ENCODE measurements at regions not wholly inside any gene's neighbourhood (a gene's known extent, or its start where the extent isn't known, plus 50 kb on each side); places are given as distances from the start of the nearest gene placed in this dataset.

DNA sequence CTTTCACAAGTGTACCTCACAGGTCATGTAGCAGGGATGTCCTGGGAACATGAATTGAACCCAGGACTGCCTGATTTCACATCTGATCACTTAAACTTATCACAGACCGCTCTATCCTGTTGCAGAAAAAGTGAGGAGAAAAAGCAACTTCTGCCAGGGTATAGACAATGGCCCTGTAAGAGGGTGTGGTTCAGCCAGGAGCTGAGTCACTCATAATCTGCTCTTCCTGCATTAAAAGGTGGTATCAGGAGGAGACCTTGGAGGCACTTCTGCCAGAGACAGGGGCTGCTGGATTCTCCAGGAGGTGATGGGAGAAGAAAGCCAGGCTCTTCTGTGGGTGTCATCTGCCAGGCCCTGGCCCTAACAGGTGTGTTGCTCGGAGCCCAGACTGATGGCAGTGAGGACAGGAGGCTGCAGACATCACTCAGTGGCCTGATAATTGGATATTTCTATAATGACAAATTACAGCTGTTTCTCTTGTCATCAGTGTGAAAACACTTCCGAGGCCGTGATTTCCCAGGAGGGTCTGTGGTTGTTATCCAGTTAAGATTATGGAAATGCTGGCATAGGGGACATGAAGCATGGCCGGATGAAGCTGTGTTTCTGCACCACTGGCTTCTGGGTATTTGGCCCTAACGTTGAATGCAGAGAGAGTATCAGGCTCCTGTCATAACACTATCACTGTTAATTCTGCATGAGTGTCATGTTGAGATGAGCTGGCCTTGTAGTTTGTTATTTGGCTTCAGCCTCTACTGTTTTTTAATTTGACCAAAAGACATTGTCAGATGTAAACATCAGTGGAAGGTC lies 125.1 kb upstream of the ZBED5 start:
- H3K36me3 Mint-ChIP-seq: no peaks in the 10 kb centered on the region
- Histone ChIP-seq H3K9me3 (ENCODE audit: control insufficient read depth in 1 of 2, low read length in 2 of 2) (no peaks in the 10 kb centered on the region), H3K4me3 (ENCODE audit: low read length in 2 of 2) (no peak overlapping the region), H3K4me1 (ENCODE audit: insufficient read depth, low read length) (no peaks in the 10 kb centered on the region), H3K36me3 (ENCODE audit: insufficient read depth, low read length) (no peaks in the 10 kb centered on the region), H3K27ac (ENCODE audit: low read depth, low read length) (no peak overlapping the region), H3K27me3 (ENCODE audit: insufficient read depth, low read length) (no peaks in the 10 kb centered on the region)
- H3K9me3 Mint-ChIP-seq: peaks cover 0 to 2% (median 0%) of the 10 kb centered on the region in 8 donors
- H3K27me3 Mint-ChIP-seq: peaks cover 4 to 15% of the 10 kb centered on the region in 2 donors
- intact Hi-C loops (cut with micrococcal nuclease): no loop called here
- H3K4me3 Mint-ChIP-seq: no peak overlapping the region
- H3K4me1 Mint-ChIP-seq: no peaks in the 10 kb centered on the region
- POLR2A ChIA-PET (ENCODE audit: partially characterized antibody): interaction anchor here (0.6 kb wide), 1 partner anchor 9 kb away, joined by 3 read pairs; no protein-coding TSS in a partner anchor
- CTCF ChIA-PET (ENCODE audit: partially characterized antibody): interaction anchor here (1.3 kb wide), 1 partner anchor 49 kb away, joined by 3 read pairs; no protein-coding TSS in a partner anchor
- DNase-seq: no peak
- no peak overlapping the region for H3K27ac Mint-ChIP-seq

DNA sequence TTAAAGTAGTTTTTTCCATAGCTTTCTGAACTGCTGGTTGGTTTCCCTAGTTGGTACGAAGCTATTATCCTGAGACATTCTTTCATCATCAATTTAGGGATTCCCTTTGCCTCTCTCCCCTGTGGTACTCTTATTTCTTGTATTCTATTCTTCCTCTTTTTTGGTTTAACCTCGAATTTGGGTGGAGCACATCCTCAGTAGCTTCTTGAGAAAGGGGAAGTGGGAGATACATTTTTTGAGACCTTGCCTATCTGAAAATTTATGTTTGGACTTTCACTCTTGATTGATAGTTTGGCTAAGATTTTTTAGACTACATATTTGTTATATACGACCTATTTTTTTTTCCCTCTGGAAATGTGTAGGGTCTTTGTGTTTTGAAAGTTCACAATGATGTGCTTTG lies 121.7 kb upstream of the ZBED5 start:
- Histone ChIP-seq H3K27ac (ENCODE audit: low read depth, low read length) (no peak overlapping the region), H3K4me3 (ENCODE audit: low read length in 2 of 2) (no peak overlapping the region), H3K36me3 (ENCODE audit: insufficient read depth, low read length) (no peaks in the 10 kb centered on the region), H3K27me3 (ENCODE audit: insufficient read depth, low read length) (no peaks in the 10 kb centered on the region), H3K9me3 (ENCODE audit: control insufficient read depth in 1 of 2, low read length in 2 of 2) (no peaks in the 10 kb centered on the region), H3K4me1 (ENCODE audit: insufficient read depth, low read length) (no peaks in the 10 kb centered on the region)
- CTCF ChIA-PET (ENCODE audit: partially characterized antibody): interaction anchor here (0.7 kb wide), 1 partner anchor 50 kb away, joined by 3 read pairs; no protein-coding TSS in a partner anchor
- no peak overlapping the region for H3K27ac Mint-ChIP-seq
- no peak for DNase-seq
- H3K27me3 Mint-ChIP-seq: peaks cover 6 to 10% of the 10 kb centered on the region in 2 donors
- intact Hi-C loops (cut with micrococcal nuclease): no loop called here
- H3K4me1 Mint-ChIP-seq: no peaks in the 10 kb centered on the region
- POLR2A ChIA-PET (ENCODE audit: partially characterized antibody): no interaction called here
- H3K9me3 Mint-ChIP-seq: peaks cover 0 to 5% (median 0%) of the 10 kb centered on the region in 8 donors
- no peak overlapping the region for H3K4me3 Mint-ChIP-seq
- no peaks in the 10 kb centered on the region for H3K36me3 Mint-ChIP-seq

DNA sequence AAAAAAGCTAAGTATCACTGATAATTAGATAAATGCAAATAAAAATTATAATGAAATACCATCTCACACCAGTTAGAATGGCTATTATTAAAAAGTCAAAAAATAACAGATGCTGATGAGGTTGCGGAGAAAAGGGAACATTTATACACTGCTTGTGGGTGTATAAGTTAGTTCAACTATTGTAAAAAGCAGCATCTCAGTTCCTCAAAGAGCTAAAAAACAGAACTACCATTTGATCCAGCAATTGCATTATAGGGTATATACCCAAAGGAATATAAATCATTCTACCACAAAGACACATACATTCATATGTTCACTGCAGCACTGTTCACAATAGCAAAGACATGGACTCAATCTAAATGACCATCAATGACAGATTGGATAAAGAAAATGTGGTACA lies 120.3 kb upstream of the ZBED5 start:
- H3K4me3 Mint-ChIP-seq: no peak overlapping the region
- H3K9me3 Mint-ChIP-seq: peaks cover 0 to 5% (median 0%) of the 10 kb centered on the region in 8 donors
- no peaks in the 10 kb centered on the region for H3K27me3 ChIP-seq (ENCODE audit: insufficient read depth, low read length)
- POLR2A ChIA-PET (ENCODE audit: partially characterized antibody): no interaction called here
- peaks cover 6 to 8% of the 10 kb centered on the region in 2 donors for H3K27me3 Mint-ChIP-seq
- H3K36me3 ChIP-seq (ENCODE audit: insufficient read depth, low read length): no peaks in the 10 kb centered on the region
- no peak overlapping the region for H3K4me3 ChIP-seq (ENCODE audit: low read length in 2 of 2)
- CTCF ChIA-PET (ENCODE audit: partially characterized antibody): interaction anchor here (1.1 kb wide), 1 partner anchor 50 kb away, joined by 3 read pairs; no protein-coding TSS in a partner anchor
- H3K36me3 Mint-ChIP-seq: no peaks in the 10 kb centered on the region
- H3K27ac Mint-ChIP-seq: no peak overlapping the region
- intact Hi-C loops (cut with micrococcal nuclease): no loop called here
- no peaks in the 10 kb centered on the region for H3K4me1 ChIP-seq (ENCODE audit: insufficient read depth, low read length)
- H3K9me3 ChIP-seq (ENCODE audit: control insufficient read depth in 1 of 2, low read length in 2 of 2): no peaks in the 10 kb centered on the region
- no peaks in the 10 kb centered on the region for H3K4me1 Mint-ChIP-seq
- no peak for DNase-seq
- H3K27ac ChIP-seq (ENCODE audit: low read depth, low read length): no peak overlapping the region

DNA sequence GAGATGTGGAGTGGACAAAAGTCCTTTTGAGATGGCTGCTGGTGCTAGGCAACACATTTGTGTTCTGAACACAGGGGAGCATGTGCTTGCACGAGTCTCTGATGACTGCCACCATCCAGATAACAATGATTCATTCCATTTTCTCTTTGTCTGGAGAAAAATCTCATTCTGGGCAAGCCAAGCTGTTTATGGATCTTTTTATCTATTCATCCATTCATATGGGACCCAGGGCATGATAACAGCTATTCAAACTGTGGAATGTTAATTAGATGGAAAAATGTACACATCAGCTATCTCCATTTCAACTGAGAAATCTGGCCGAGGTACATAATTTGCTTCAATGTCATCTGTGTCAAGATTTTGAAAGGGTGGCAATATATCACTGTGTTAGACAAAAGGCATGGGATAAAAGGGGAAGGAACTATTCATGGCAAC lies 117.5 kb upstream of the ZBED5 start:
- Mint-ChIP-seq H3K27me3 (peaks cover 0 to 3% of the 10 kb centered on the region in 2 donors), H3K4me1 (no peaks in the 10 kb centered on the region), H3K4me3 (no peak overlapping the region), H3K27ac (no peak overlapping the region), H3K36me3 (no peaks in the 10 kb centered on the region), H3K9me3 (peaks cover 0 to 3% (median 0%) of the 10 kb centered on the region in 8 donors)
- H3K27ac ChIP-seq (ENCODE audit: low read depth, low read length): no peak overlapping the region
- no peak overlapping the region for H3K4me3 ChIP-seq (ENCODE audit: low read length in 2 of 2)
- intact Hi-C loops (cut with micrococcal nuclease): no loop called here
- no peaks in the 10 kb centered on the region for H3K9me3 ChIP-seq (ENCODE audit: control insufficient read depth in 1 of 2, low read length in 2 of 2)
- no peaks in the 10 kb centered on the region for H3K36me3 ChIP-seq (ENCODE audit: insufficient read depth, low read length)
- DNase-seq: no peak
- ChIA-PET POLR2A (ENCODE audit: partially characterized antibody) (no interaction called here), CTCF (ENCODE audit: partially characterized antibody) (interaction anchor here (2.0 kb wide), 1 partner anchor 182 kb away, joined by 4 read pairs; no protein-coding TSS in a partner anchor)
- no peaks in the 10 kb centered on the region for H3K27me3 ChIP-seq (ENCODE audit: insufficient read depth, low read length)
- H3K4me1 ChIP-seq (ENCODE audit: insufficient read depth, low read length): no peaks in the 10 kb centered on the region

DNA sequence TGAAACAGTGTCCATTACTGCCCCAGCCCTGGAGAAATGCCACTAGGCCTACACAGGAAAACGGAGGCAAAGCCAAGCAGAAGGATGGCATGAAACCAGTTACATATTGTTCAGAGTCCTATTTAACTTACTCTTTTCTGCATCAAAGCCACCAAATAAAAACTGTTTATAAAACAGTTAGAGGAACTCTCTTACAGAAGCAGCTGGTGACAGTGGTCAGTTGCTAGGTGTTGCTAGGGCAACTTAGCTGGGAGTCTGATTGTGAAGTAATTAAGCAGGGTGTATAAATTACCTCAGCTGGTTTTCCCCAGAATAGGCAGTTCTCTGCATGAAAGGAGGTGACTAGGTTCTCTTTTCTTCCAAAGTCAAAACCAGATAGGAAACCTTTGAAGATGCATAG lies 115.6 kb upstream of the ZBED5 start:
- no peaks in the 10 kb centered on the region for H3K9me3 ChIP-seq (ENCODE audit: control insufficient read depth in 1 of 2, low read length in 2 of 2)
- ChIA-PET POLR2A (ENCODE audit: partially characterized antibody) (no interaction called here), CTCF (ENCODE audit: partially characterized antibody) (interaction anchor here (1.2 kb wide), 1 partner anchor 18 kb away, joined by 3 read pairs; no protein-coding TSS in a partner anchor)
- H3K36me3 ChIP-seq (ENCODE audit: insufficient read depth, low read length): no peaks in the 10 kb centered on the region
- peaks cover 0 to 6% of the 10 kb centered on the region in 2 donors for H3K27me3 Mint-ChIP-seq
- H3K4me1 Mint-ChIP-seq: no peaks in the 10 kb centered on the region
- no peak for DNase-seq
- intact Hi-C loops (cut with micrococcal nuclease): no loop called here
- no peaks in the 10 kb centered on the region for H3K36me3 Mint-ChIP-seq
- no peaks in the 10 kb centered on the region for H3K4me1 ChIP-seq (ENCODE audit: insufficient read depth, low read length)
- H3K4me3 Mint-ChIP-seq: no peak overlapping the region
- no peak overlapping the region for H3K4me3 ChIP-seq (ENCODE audit: low read length in 2 of 2)
- H3K27ac ChIP-seq (ENCODE audit: low read depth, low read length): no peak overlapping the region
- no peak overlapping the region for H3K27ac Mint-ChIP-seq
- H3K9me3 Mint-ChIP-seq: peaks cover 0 to 3% (median 0%) of the 10 kb centered on the region in 8 donors
- H3K27me3 ChIP-seq (ENCODE audit: insufficient read depth, low read length): no peaks in the 10 kb centered on the region

DNA sequence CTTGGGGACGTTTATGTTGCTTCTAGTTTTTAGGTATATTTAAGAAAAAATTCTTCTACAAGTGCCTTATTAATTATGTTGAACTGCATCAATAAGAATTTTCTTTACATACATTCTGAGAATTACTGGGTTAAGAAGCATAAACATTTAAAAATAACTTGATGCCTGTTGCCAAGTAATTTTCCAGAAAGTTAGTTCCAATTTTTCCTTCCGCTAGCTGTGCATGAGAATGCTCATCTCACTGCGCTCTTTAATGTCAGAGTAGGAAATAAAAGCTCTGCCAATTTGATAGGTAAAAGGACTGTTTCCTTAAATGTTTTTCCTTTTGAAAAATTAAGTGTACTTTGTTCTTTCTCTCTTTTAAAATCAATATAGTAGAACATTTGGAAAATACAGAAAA lies 113.1 kb upstream of the ZBED5 start:
- Mint-ChIP-seq H3K27ac (no peak overlapping the region), H3K27me3 (peaks cover 0 to 4% of the 10 kb centered on the region in 2 donors), H3K4me3 (no peak overlapping the region), H3K9me3 (peaks cover 0 to 3% (median 0%) of the 10 kb centered on the region in 8 donors), H3K4me1 (no peaks in the 10 kb centered on the region), H3K36me3 (no peaks in the 10 kb centered on the region)
- no peak for DNase-seq
- Histone ChIP-seq H3K27ac (ENCODE audit: low read depth, low read length) (no peak overlapping the region), H3K4me3 (ENCODE audit: low read length in 2 of 2) (no peak overlapping the region), H3K27me3 (ENCODE audit: insufficient read depth, low read length) (no peaks in the 10 kb centered on the region), H3K36me3 (ENCODE audit: insufficient read depth, low read length) (no peaks in the 10 kb centered on the region), H3K9me3 (ENCODE audit: control insufficient read depth in 1 of 2, low read length in 2 of 2) (no peaks in the 10 kb centered on the region), H3K4me1 (ENCODE audit: insufficient read depth, low read length) (no peaks in the 10 kb centered on the region)
- POLR2A ChIA-PET (ENCODE audit: partially characterized antibody): no interaction called here
- CTCF ChIA-PET (ENCODE audit: partially characterized antibody): interaction anchor here (1.6 kb wide), 1 partner anchor 9 kb away, joined by 3 read pairs; no protein-coding TSS in a partner anchor
- intact Hi-C loops (cut with micrococcal nuclease): no loop called here

DNA sequence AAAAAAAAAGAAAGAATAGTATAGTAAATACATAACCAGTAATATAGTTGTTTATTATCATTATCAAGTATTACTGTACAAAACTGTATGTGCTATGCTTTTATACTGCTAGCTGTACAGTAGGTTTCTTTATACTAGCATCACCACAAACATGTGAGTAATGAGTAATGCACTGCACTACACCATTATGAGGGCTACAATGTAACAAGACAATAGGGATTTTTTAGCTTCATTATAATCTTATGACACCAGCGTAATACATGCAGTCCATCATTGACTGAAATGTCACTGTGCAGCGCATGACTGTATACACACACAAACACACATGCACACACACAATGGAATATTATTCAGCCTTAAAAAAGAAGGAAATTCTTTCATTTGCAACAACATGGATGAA lies 111.5 kb upstream of the ZBED5 start:
- Histone ChIP-seq H3K27ac (ENCODE audit: low read depth, low read length) (no peak overlapping the region), H3K36me3 (ENCODE audit: insufficient read depth, low read length) (no peaks in the 10 kb centered on the region), H3K9me3 (ENCODE audit: control insufficient read depth in 1 of 2, low read length in 2 of 2) (no peaks in the 10 kb centered on the region), H3K4me3 (ENCODE audit: low read length in 2 of 2) (no peak overlapping the region), H3K27me3 (ENCODE audit: insufficient read depth, low read length) (no peaks in the 10 kb centered on the region), H3K4me1 (ENCODE audit: insufficient read depth, low read length) (no peaks in the 10 kb centered on the region)
- no peak for DNase-seq
- intact Hi-C loops (cut with micrococcal nuclease): no loop called here
- H3K27me3 Mint-ChIP-seq: peaks cover 0 to 4% of the 10 kb centered on the region in 2 donors
- no peak overlapping the region for H3K27ac Mint-ChIP-seq
- H3K4me1 Mint-ChIP-seq: no peaks in the 10 kb centered on the region
- CTCF ChIA-PET (ENCODE audit: partially characterized antibody): interaction anchor here (1.6 kb wide), 1 partner anchor 7 kb away, joined by 3 read pairs; no protein-coding TSS in a partner anchor
- H3K4me3 Mint-ChIP-seq: no peak overlapping the region
- POLR2A ChIA-PET (ENCODE audit: partially characterized antibody): no interaction called here
- H3K36me3 Mint-ChIP-seq: peaks cover 0 to 3% of the 10 kb centered on the region in 2 donors
- H3K9me3 Mint-ChIP-seq: peaks cover 0 to 10% (median 5%) of the 10 kb centered on the region in 8 donors
